ENCODE measurements at regions not wholly inside any gene's neighbourhood (a gene's known extent, or its start where the extent isn't known, plus 50 kb on each side); places are given as distances from the start of the nearest gene placed in this dataset.

GRCh38 chr5:91885291-91886265 is 502.5 kb upstream of the ARRDC3 start:
- DNase-seq: no peak
- TF ChIP-seq GATA1 (IDR thresholded peaks at IDR 0.05; ENCODE audit: low read depth, low read length) (no peak), POLR2A (IDR thresholded peaks at IDR 0.05; ENCODE audit: low read length) (no peak)

GRCh38 chr5:91884036-91884435 is 500.9 kb upstream of the ARRDC3 start:
- TF ChIP-seq POLR2A (IDR thresholded peaks at IDR 0.05; ENCODE audit: low read length) (no peak), GATA1 (IDR thresholded peaks at IDR 0.05; ENCODE audit: low read depth, low read length) (no peak)
- DNase-seq: no peak

GRCh38 chr5:91875196-91875779 is 492.2 kb upstream of the ARRDC3 start:
- TF ChIP-seq GATA1 (IDR thresholded peaks at IDR 0.05; ENCODE audit: low read depth, low read length) (no peak), POLR2A (IDR thresholded peaks at IDR 0.05; ENCODE audit: low read length) (no peak)
- no peak for DNase-seq

- DNase-seq: no peak
These were observed 484.7 kb upstream of the ARRDC3 start for GRCh38 chr5:91867799-91868198.

GRCh38 chr5:91865915-91866314 is 482.8 kb upstream of the ARRDC3 start:
- no peak for TF ChIP-seq GATA1 (IDR thresholded peaks at IDR 0.05; ENCODE audit: low read depth, low read length)
- no peak for TF ChIP-seq POLR2A (IDR thresholded peaks at IDR 0.05; ENCODE audit: low read length)
- DNase-seq: no peak

More at GRCh38 chr5:91867799-91868198, 484.7 kb upstream of the ARRDC3 start:
- TF ChIP-seq POLR2A (IDR thresholded peaks at IDR 0.05; ENCODE audit: low read length) (no peak), GATA1 (IDR thresholded peaks at IDR 0.05; ENCODE audit: low read depth, low read length) (no peak)

GRCh38 chr5:91864962-91865361 is 481.8 kb upstream of the ARRDC3 start:
- no peak for TF ChIP-seq GATA1 (IDR thresholded peaks at IDR 0.05; ENCODE audit: low read depth, low read length)
- no peak for TF ChIP-seq POLR2A (IDR thresholded peaks at IDR 0.05; ENCODE audit: low read length)
- DNase-seq: no peak

GRCh38 chr5:91851670-91852069 is 468.6 kb upstream of the ARRDC3 start:
- no peak for TF ChIP-seq GATA1 (IDR thresholded peaks at IDR 0.05; ENCODE audit: low read depth, low read length)
- no peak for DNase-seq

GRCh38 chr5:91850031-91850430 is 466.9 kb upstream of the ARRDC3 start:
- DNase-seq: no peak

GRCh38 chr5:91849069-91849468 is 466.0 kb upstream of the ARRDC3 start:
- no peak for DNase-seq
- no peak for TF ChIP-seq POLR2A (IDR thresholded peaks at IDR 0.05; ENCODE audit: low read length)
- TF ChIP-seq GATA1 (IDR thresholded peaks at IDR 0.05; ENCODE audit: low read depth, low read length): no peak

More at GRCh38 chr5:91850031-91850430, 466.9 kb upstream of the ARRDC3 start:
- no peak for TF ChIP-seq GATA1 (IDR thresholded peaks at IDR 0.05; ENCODE audit: low read depth, low read length)
- TF ChIP-seq POLR2A (IDR thresholded peaks at IDR 0.05; ENCODE audit: low read length): no peak

GRCh38 chr5:91848453-91848852 is 465.3 kb upstream of the ARRDC3 start:
- no peak for TF ChIP-seq GATA1 (IDR thresholded peaks at IDR 0.05; ENCODE audit: low read depth, low read length)
- TF ChIP-seq POLR2A (IDR thresholded peaks at IDR 0.05; ENCODE audit: low read length): no peak
- no peak for DNase-seq

- TF ChIP-seq POLR2A (IDR thresholded peaks at IDR 0.05; ENCODE audit: low read length) (no peak), GATA1 (IDR thresholded peaks at IDR 0.05; ENCODE audit: low read depth, low read length) (no peak)
- DNase-seq: no peak
These were observed 458.3 kb upstream of the ARRDC3 start for GRCh38 chr5:91841423-91841822.

GRCh38 chr5:91840412-91840811 is 457.3 kb upstream of the ARRDC3 start:
- no peak for TF ChIP-seq GATA1 (IDR thresholded peaks at IDR 0.05; ENCODE audit: low read depth, low read length)
- TF ChIP-seq POLR2A (IDR thresholded peaks at IDR 0.05; ENCODE audit: low read length): no peak

GRCh38 chr5:91839721-91840120 is 456.6 kb upstream of the ARRDC3 start:
- TF ChIP-seq POLR2A (IDR thresholded peaks at IDR 0.05; ENCODE audit: low read length) (no peak), GATA1 (IDR thresholded peaks at IDR 0.05; ENCODE audit: low read depth, low read length) (no peak)

More at GRCh38 chr5:91840412-91840811, 457.3 kb upstream of the ARRDC3 start:
- DNase-seq: no peak

GRCh38 chr5:91839233-91839632 is 456.1 kb upstream of the ARRDC3 start:
- no peak for DNase-seq
- TF ChIP-seq POLR2A (IDR thresholded peaks at IDR 0.05; ENCODE audit: low read length) (no peak), GATA1 (IDR thresholded peaks at IDR 0.05; ENCODE audit: low read depth, low read length) (no peak)

More at GRCh38 chr5:91839721-91840120, 456.6 kb upstream of the ARRDC3 start:
- no peak for DNase-seq
